HG02588 (cell line): ENCODE measurements at regions not wholly inside any gene's neighbourhood (a gene's known extent, or its start where the extent isn't known, plus 50 kb on each side); places are given as distances from the start of the nearest gene placed in this dataset.

Source experiments
- ATAC-seq: cut with Tn5 transposase; IDR thresholded peaks from one replicate; pipeline ENCODE4 v1.9.1; 2021; ENCODE audit warnings: mild to moderate bottlenecking, moderate library complexity; ENCODE audit not compliant: unreplicated experiment

DNA sequence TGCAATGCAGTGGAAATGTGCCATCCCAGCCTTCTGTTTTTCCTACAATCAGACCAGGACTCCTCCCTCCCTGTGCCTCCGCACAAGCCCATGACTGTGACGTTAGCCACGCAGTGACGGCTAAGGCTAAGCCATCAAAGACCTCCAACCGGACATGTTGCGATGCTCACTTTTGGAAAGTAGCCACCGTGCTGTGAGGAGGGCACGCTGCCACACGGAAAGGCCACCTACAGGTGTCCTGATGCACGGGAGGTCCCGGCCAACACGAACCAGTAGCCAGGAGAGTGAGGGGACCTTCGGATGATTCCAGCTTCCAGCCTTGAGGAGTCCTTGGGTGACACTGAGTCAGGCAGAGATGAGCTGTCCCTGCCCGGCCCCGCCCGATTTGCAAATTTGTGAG is 53.9 kb downstream of the FOXL1 start:
- ATAC-seq: no peak

DNA sequence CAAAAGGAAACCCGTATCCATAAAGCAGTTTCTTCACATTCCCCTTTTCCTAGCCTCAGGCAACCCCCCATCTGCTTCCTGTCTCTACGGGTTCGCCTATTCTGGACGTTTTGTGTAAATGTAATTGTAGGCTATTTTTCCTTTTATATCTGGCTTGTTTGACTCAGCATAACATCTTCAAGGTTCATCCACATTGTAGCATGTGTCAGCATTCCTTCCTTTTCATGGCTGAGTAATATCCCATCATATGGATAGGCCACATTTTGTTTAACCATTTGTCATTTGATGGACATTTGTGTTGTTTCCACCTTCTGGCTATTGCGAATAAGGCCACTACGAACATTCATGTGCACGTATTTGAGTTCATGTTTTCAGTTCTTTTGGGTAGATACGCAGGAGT is 54.6 kb downstream of the FOXL1 start:
- ATAC-seq: no peak

DNA sequence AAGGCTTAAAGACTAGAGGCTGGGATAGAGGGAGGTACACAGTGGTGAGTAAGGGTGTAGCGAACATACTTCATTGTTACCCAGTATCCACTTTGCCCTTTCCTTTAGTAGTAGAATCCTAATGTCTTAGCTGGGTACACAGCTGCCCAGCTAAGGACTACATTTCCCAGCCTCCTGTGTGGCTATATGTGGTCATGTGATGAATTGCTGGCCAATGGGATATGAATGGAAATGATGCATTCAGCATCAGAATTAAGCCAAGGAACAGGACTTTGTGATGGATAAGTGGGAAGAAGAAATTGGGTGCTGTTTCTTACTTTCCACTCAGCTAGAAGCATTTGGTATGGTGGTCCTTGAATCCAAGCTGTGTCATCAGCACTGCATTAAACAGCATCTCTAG is 55.9 kb downstream of the FOXL1 start:
- ATAC-seq: no peak

DNA sequence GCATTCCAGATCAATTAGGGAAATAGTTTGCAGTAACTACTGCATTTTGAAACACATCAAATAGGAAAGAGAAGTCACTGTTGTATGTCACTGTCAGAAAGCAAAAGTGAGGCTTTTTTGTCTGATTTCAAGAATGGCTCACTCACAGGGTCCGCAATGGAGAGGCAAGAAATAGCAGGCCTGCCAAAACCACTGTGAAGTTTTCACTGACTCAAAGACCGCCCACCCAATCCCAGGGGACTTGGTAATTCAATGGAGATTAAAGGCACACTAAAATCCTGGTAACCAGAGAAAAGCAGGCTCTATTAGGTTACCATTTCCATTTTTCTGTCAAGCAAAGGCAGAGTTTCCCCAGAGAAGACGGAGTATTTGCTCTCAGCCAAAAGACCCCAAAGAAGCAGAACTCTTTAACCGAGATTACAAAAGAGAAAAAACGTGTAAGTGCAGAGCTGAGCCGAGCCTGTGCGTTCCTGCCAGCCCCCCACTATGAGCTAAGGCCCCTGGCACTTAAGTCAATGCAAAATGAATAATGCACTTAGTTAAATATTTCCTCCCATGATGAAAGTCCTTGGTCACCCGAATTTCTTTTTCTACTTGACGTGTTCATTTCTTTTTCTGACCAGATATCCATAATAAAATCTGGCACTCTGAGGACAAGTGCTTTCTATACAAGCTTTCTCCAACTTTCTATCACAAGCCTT is 57.0 kb downstream of the FOXL1 start:
- ATAC-seq: no peak

DNA sequence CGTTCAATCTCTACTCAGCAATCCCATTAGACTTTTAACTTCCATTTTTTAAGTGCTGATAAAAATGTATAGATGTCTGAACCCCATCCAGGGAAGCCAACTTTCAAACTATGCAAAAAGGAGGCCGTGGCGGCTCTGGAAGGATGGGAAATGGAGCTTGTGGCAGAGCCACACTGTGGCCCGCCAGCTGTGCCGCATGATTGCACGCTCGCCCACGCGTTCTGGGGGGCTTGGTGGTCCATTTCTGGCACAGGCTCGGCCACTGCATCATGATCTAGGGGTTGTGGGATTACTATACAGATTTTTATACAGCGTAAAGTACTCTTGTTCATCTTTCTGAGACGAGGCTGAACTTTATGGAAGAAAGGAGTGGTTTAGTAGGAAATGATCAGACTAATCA is 57.6 kb downstream of the FOXL1 start:
- ATAC-seq: no peak

DNA sequence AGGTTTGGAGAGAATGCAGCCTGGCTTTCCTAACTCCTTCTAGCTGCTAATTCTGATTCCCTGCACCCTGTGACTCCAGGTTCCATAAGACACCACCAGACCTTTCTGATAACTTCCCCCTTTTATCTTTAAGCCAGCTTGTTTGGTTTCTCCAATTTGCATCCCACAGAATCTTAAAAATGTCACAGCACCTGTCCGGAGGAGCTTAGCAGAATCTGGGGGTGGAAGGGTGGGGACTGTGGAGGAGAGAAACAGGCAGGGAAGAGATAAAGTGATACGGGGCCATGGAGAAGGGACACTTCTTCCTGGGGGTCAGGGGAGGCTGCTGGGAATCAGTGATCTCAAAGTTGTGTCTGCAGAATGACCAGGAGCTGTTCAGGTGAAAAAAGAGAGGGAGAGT is 59.4 kb downstream of the FOXL1 start:
- ATAC-seq: no peak

DNA sequence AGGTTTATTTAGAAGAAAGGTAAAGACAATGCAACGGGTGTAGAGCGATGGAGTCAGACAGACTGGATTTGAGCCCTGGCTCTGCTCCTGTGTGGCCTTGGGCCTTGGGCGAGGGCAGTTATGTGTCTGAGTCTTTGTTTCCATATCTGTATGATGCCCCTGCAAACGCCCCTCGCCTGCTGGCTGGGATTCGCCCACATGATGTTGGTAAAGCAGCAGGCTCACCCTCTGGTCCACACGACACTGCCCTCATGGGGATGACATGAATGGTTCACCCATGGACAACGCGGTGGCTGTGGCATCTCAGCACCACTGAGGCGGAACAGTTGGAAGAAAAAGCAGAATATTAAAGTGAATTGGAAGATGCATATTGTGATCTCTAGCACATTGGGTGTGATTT is 60.3 kb downstream of the FOXL1 start:
- no peak for ATAC-seq

DNA sequence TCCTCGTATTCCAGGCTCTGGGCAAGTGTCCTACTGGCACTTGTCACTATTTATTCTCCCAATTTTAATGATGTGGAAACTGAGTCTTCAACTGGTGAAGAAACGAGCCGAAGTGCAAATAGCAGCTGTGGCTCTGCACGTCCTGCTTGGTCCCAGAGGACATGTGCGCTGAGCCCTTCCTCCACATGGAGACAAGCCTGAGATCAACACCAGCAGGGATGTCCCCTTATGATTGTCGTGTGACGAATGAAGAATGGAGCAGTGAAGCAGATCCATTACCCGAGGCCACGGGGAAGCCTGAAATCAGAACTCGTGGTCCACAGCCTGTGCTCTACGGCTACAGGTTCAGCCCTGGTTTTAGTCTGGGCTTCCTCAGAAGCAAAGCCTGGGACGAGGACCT is 61.0 kb downstream of the FOXL1 start:
- ATAC-seq: no peak

DNA sequence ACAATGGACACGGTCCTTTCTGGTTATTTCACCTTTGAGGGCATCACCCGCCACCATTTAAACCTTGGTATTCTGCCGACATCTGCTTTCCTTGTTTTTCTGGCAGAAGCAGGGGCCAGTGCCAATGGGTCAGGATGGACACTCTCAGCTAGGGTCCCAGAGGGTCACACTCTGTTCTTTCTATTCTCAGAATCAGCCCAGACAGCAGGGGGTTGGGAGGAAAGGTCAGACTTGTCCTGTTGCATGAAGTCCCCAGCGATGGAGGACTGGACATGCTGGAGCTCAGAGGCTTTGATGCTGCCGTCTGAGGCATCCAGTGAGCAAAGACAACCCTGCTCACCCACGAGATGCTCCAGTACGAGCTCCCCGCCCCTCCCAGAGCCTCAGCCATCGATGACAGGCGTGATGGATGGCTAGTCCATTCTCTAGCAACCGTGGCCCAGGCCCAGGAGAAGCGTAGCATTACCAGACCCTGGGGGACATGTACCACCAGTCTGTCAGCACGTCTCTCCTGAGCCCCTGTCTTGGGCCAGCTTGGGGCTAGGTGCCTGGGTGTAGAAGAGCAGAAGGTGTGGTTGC is 62.0 kb downstream of the FOXL1 start:
- no peak for ATAC-seq

DNA sequence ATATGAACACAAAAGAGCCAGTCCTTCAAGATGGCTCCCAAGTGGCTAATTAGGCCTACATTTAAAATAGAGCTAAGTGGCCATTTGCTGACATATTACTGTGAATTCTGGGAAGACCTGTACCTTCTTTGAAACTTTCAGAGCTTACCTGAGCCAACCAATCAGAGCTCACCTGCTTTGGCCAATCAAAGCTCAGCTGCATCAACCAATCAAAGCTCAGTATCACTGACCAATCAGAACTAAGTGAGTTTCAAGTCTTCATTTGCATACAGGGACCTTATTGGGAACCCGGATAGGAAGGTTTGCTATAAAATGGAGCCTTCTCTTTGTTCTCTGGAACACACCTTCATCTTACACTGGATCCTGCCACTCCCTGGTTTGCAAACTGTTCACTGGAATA is 63.7 kb downstream of the FOXL1 start:
- ATAC-seq: no peak

DNA sequence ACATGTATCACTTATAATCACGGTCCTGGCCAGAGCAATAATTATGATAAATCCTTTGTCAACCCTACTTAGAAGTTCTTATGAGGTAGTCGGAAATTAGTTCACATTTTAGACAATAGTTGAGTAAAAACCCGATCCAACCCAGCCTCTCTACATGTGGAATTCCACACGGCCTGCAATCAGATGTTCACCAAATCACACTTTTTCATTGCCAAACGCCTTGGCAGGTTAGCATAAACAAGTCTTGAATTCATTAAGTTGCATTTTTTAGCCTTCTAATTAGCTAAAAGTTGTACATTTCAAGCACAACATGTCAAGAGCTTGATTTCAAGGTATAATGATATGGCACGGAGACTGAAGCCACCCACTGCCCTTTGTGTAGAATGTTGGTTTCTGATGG is 65.3 kb downstream of the FOXL1 start:
- no peak for ATAC-seq

DNA sequence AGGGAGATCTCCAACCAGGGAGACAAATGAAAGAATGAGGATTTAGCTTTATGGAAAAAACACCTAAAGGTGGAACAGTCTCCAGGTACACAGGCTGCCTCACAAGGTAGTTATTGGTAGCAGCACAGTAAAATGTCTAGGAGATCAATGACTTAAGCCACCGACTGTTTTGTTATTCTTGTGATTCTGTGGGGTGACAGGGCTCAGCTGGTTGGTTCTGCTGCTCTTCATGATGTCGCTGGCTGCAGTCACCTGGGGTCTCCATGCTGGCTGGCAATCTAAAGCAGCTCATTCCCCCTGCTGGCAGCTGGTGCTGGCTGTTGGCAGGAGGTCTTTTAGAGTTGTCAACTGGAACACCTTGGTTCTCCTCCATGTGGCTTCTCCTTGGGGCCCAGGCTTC is 69.2 kb downstream of the FOXL1 start:
- no peak for ATAC-seq

DNA sequence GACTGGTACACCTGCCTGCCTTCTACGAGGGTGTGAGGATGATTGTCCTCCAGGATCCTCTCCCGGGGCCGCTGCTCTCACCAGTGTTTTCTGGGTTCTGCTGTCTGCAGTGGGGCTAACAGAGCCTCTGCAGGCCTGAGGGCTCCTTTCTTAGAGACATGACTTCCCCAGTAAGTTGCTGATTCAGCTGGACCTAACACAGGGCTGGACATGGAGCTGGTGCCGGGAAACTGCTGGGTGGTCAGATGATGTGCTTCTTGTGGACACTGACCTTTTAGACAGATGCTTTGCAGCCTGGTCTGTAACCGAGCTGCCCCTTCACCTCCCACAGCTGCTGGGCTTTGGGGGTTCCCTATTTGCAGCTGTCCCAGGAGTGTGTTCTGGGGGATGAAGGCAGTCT is 71.5 kb downstream of the FOXL1 start:
- no peak for ATAC-seq

DNA sequence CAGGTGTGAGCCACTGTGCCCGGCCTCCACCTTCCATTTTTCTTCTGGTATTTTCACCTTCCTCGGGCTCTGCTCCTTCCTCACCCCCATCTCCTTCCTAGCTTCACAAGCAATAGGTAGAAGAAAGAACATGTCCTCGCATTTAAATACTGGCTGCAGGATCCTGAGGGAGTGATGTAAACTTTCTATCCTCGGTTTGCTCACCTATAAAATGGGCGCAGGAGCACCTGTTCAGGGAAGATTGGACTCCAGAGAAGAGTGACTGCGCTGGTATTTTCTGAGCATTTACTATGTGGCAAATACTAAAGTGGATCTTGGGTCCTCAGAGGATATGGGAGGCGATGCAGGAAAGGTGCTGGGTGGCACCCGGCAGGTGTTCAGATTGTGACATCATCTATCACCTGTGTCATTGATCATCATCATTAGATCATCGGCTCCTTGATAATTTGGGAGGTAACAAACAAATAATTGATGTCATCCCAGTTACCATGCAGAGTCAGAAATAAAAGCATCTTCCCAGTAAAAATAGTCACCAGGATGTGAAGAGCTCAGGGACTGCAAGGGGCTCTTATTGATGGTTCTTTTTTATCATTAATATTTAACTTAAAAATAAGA is 72.8 kb downstream of the FOXL1 start:
- no peak for ATAC-seq

DNA sequence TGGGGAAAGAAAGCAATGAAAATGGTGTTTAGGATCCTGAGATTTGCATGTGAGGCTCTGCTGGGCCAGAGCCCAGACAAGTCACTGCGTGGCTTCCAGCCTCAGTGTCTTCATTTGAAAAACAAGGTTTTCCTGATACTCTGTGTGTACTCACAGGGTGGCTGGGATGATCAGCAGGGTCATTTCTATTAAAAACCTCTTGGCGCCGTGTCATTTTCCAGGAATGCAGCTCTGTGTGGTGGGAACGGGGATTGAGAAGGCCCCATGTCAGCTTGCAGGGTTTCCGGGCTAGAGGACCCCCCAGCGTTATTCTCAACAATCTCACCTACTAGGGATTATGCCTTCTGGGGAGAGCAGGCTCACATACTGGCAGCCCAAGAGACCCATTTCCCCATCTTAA is 73.5 kb downstream of the FOXL1 start:
- no peak for ATAC-seq

DNA sequence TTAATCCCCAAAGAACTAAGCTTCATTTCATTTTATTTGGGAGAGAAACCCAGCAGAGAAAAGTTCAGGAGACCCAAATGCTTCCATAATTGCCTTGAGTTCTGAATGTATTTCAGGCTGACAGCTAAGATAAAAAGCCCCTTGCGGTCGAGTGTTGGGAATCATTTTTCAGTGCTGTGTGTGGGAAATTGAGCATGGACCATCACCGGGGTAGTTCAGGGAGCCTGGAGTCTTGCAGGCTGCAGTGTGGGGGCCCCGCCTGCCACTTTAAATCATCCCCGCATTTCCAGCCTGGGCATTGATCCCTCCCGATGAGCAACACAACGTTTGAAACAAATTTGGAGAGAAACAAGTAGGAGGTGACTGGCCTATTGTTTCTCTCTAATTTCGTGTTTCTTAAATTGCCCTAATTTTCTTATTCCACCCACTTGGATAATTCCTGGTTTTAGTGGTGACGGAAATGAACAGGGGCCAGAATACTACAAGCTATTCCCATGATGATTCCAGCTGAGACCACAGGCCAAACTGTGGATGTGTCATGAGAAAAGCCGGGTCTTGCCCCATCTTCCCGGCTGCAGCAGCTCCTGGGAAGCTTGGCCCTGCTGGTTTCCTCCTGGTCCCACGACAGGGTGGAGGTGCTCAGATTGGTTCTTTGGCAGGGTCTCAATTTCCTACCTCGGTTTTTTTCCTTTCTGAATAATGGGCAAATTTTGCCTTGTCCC is 75.1 kb downstream of the FOXL1 start:
- no peak for ATAC-seq

DNA sequence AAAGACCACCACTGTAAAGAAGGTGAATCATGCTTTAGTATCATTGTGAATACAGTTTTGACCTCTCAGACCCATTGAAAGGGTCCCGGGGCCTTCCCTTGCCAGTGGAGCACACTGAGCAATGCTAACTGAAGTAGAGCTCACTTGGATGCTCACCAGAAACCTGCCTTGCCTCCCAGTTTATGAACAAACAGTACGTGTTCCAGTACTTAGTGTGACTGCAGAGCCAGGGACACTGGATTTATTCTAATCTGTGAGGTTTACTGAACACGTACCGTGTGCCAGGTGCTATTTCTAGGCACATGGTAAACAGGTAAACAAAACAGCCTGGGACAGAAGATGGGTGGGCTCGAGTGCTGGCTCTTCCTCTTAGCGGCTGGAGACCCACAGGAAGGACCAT is 79.6 kb downstream of the FOXL1 start:
- ATAC-seq: no peak

DNA sequence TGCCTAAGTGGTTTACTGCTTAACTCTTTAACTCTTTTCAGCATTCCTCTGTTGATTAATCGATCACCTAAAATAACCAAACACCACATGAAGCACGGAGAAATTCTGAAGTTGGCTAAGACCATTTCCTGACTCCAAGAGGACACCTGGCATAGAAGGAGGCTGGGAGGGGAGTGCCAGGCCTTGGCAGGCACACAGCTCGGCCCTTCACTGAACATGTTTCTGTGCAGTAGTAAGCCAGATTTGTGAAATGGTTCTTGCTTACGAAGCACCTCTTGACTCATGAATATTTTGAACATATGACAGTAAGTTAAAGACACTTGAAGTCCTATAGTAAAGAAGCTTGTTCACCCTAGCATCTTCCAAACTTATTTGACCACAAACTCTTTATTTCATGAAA is 82.3 kb downstream of the FOXL1 start:
- no peak for ATAC-seq

DNA sequence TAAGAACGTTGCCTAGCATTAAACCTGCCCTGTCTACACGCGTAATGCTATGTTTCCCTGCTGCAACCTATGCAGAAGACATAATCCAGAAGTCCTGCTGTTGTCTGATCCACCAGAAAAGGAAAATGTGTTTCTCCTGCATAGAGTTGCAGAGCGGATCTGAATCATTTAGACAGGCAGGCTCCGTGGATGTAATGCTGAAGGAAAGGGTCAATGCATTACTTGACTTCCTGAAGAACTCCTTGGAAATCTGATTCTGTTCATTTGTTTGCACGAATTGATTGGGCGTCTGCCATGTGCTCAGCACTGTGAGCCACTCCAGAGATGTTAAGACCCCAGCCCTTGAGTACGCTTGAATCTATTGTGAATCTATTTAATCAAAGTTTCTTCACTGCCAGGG is 83.4 kb downstream of the FOXL1 start:
- no peak for ATAC-seq

DNA sequence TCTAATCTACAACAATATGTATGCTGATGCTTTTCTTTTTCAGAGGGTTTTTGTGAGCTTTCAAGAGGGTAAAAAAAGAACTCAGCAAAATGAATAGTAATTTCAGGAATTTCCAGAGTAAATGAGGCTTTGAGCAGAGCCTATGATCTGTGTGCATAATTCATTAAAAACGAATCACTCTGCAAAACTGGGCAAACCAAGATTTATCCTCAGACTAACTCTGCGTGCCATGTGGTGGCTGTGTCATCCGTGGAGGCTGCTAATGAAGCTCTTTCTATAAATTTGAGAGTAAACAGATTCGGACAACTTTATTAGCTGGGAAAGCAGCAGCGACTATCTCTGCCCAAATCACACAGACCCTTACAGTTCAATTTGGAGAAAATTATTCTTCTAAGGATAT is 83.8 kb downstream of the FOXL1 start:
- no peak for ATAC-seq

DNA sequence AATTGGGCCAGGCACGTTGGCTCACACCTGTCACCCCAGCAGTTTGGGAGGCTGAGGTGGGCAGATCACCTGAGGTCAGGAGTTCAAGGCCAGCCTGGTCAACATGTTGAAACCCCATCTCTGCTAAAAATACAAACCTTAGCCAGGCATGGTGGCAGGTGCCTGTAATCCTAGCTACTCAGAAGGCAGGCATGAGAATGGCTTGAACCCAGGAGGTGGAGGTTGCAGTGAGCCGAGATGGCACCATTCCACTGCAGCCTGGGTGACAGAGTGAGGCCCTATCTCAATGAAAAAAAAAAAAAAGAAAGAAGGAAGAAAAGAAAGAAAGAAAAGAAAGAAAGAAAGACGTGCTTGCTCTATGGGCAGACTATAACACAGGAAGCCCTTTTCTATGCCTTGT is 84.4 kb downstream of the FOXL1 start:
- ATAC-seq: no peak
